ENCODE measurements at regions not wholly inside any gene's neighbourhood (a gene's known extent, or its start where the extent isn't known, plus 50 kb on each side); places are given as distances from the start of the nearest gene placed in this dataset.

DNA sequence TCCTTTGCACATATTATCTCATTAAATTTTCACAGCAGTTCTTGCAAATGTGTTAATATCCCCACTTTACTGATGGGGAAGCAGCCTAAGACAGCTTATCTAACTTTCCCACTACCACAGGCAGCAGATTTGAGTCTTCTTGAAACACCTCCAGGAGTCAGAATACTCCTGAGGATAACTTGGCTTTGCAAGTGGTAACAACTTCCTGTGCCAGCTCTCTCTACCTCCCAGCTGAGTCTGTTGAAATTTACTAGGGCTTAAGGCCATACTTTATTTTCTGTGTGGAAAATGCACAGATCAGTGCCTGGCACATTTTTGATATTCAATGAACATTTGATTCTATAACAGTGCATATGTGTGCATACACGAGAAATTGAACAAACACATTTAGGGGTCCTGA, 136.1 kb upstream of the COBL start:
- TF ChIP-seq, protein P1, sequence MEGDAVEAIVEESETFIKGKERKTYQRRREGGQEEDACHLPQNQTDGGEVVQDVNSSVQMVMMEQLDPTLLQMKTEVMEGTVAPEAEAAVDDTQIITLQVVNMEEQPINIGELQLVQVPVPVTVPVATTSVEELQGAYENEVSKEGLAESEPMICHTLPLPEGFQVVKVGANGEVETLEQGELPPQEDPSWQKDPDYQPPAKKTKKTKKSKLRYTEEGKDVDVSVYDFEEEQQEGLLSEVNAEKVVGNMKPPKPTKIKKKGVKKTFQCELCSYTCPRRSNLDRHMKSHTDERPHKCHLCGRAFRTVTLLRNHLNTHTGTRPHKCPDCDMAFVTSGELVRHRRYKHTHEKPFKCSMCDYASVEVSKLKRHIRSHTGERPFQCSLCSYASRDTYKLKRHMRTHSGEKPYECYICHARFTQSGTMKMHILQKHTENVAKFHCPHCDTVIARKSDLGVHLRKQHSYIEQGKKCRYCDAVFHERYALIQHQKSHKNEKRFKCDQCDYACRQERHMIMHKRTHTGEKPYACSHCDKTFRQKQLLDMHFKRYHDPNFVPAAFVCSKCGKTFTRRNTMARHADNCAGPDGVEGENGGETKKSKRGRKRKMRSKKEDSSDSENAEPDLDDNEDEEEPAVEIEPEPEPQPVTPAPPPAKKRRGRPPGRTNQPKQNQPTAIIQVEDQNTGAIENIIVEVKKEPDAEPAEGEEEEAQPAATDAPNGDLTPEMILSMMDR (IDR thresholded peaks at IDR 0.05; ENCODE audit: low read depth, low read length), result no peak
- no peak overlapping the region for H3K4me3 ChIP-seq (ENCODE audit: low read depth, low read length)

DNA sequence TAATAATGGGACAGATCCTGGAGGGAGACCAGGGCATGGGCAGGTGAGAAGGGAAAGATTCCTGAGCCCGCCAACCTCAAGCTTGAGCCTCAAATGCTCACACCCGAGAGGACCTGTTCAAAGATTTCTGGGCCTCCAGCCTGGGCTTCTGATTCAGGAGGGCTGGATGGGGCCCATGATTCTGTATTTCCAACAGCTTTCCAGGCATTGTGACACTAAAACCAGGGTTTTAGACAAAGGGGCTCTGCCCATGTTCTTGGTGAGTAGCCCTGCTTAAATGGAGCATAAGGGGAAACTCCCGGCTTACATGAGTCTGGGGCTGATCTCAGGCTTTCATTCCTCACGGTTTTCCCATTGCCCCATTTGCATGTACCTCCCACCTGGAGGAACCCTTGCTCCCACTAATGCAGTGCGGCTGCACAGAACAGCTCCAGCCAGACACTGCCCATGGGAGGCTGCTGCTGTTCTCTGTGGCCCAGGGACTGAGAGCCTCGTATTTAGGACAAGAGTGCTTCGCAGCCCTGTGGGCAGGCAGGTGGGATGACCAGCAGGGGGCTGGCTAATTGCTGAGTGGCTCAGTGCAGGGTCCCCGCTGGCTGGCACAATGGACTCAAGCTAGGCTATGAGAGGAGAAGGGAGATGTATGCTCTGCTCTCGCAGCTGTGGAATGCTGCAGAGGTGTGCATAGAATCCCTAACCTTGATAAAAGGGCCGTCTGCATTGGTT, 135.3 kb upstream of the COBL start:
- TF ChIP-seq, protein P1 (IDR thresholded peaks at IDR 0.05; ENCODE audit: low read depth, low read length), result no peak
- H3K4me3 ChIP-seq (ENCODE audit: low read depth, low read length), result no peak overlapping the region

DNA sequence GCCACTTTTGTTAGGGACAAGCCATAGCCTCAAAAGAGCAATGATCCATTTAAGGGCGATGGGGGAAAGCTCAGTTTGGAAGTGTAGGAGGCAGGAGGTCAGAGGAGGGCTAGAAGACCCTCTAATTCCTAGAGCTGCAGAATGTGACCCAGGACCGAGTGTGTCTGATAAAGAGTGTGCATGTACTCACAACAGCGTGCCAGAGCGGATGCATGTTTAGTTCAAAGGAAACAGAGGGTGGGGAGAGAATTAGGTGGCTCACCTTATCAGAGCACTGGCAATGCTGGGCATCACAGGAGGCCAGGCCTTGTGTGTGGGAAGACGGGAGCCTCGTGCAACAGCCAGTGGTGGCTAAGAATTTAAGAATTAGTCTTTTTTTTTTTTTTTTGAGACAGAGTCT, 133.9 kb upstream of the COBL start:
- TF ChIP-seq, protein P1 (IDR thresholded peaks at IDR 0.05; ENCODE audit: low read depth, low read length), result no peak
- no peak overlapping the region for H3K4me3 ChIP-seq (ENCODE audit: low read depth, low read length)

DNA sequence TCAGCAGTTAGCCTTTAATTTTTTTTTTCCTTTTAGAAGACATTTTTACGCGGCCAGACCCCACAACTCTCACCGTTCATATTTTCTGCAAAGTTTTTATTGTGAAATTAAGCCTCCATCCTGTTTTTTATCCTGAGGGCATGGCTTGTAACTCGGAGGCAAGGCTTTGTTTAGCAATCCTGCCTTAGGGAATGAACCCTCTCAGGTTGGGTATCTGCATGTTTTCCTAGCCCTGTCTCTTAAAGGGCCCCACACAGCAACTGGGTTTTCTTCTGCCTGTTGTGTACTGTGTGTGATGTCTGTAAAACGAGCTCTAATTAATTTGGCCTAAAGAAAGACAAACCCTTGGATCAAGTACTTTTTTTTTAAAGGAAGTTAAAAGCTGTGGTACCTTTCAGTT, 130.2 kb upstream of the COBL start:
- TF ChIP-seq, protein P1 (IDR thresholded peaks at IDR 0.05; ENCODE audit: low read depth, low read length), result no peak

DNA sequence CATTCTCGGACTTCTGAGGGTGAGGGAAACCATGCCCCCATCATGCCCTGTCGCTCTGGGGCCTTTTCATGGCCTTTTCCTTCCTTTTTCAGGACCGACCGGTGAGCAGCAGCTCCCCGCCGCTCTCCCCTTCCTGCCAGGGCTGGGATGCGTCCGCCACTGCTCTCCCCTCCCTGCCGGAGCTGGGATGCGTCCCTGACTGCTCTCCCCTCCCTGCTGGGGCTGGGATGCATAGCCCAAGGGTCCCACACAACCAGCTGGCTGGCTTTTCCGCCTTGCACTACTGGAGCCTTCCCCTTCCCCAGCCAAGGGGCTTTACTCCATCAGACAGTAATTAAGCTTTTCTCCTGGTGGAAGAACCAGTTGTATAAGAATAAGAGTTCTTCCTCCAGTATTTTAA, 129.7 kb upstream of the COBL start:
- TF ChIP-seq, protein P1 (IDR thresholded peaks at IDR 0.05; ENCODE audit: low read depth, low read length), result no peak
- no peak overlapping the region for H3K4me3 ChIP-seq (ENCODE audit: low read depth, low read length)

More for the DNA sequence above, 130.2 kb upstream of the COBL start:
- no peak overlapping the region for H3K4me3 ChIP-seq (ENCODE audit: low read depth, low read length)

DNA sequence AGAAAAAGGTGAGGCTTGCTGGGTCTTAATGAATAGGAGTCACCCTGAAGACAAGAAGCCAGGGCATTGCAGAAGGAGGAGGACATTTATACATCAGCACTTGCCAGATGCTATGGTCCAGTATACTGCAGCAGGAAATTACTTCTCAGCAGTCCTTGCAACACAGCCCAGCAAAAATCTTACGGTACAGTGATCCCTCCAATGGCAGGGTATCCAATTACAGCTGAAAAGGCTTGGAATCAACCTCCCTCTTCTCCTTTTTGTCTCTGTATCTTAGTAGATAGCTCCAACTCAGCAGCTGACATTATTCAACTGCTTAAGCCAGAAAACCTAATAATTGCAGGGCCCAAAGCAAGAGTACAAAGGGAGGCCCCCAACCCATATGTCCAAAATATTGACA, 128.3 kb upstream of the COBL start:
- TF ChIP-seq, protein P1 (IDR thresholded peaks at IDR 0.05; ENCODE audit: low read depth, low read length), result no peak
- no peak overlapping the region for H3K4me3 ChIP-seq (ENCODE audit: low read depth, low read length)

DNA sequence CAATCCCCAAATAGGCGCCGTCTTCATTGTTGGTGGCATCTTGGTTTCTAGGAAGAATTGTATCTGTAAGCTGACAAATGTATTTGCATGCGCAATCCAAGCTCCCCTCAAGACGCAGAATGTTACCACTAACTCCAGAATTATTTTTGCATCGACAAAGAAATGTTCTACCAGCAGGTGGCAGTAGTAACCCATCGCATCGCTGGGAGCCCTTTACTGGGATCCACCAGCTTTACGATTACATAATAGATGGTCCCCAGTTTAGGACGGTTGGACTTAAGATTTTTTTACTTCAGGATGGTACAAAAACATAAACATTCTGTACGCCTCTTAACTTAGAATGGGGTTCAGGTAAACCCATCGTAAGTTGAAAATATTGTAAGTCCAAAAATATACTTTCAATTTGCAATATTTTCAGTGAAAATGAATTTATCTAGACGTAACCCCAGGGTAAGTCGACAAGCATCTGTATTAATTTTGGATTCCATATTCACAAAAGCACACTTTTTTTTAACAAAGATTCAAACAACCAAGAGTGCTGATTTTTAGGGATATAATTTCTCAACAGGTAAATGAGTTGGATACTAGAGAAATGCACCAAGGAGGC, 114.0 kb upstream of the COBL start:
- no peak overlapping the region for H3K4me3 ChIP-seq (ENCODE audit: low read depth, low read length)
- TF ChIP-seq, protein P1 (IDR thresholded peaks at IDR 0.05; ENCODE audit: low read depth, low read length), result peak; percentile 36; the same call in 1 of the 2 replicates
